Calu3 (cell line): ENCODE measurements at regions not wholly inside any gene's neighbourhood (a gene's known extent, or its start where the extent isn't known, plus 50 kb on each side); places are given as distances from the start of the nearest gene placed in this dataset.
"Not testable (repeated sequence)": the region's sequence is repeated elsewhere in the genome, so short reads cannot be mapped to it uniquely, and the experiment has no call there.

Source experiments
- BruUV-seq: library from RNA; stranded (reverse); fragments of 400-500 nt; replicated peaks from 2 replicates; lab custom pipeline; 2021; lab: Mats Ljungman, UMichigan
- CTCF ChIA-PET: fragments of 300-600 bp; sonication (Branson Sonifier 250); formaldehyde crosslinking; loops from one replicate; lab custom pipeline; 2022; ENCODE audit warnings: antibody characterized with exemption; lab: Charles Lee
- DNase-seq: peaks from one replicate; pipeline ENCODE4 v3.0.0; 2022
- H3K27ac Mint-ChIP-seq: one replicate; pipeline ENCODE4 v1.8.0; 2022; ENCODE audit warnings: mixed read lengths; ENCODE audit not compliant: unreplicated experiment
- H3K27me3 Mint-ChIP-seq: one replicate; pipeline ENCODE4 v1.8.0; 2022; ENCODE audit warnings: mixed read lengths; ENCODE audit not compliant: unreplicated experiment
- H3K36me3 Mint-ChIP-seq: one replicate; pipeline ENCODE4 v1.8.0; 2022; ENCODE audit warnings: mild to moderate bottlenecking, moderate library complexity, mixed read lengths; ENCODE audit not compliant: insufficient read depth, unreplicated experiment
- H3K4me1 Mint-ChIP-seq: one replicate; pipeline ENCODE4 v1.8.0; 2022; ENCODE audit warnings: mild to moderate bottlenecking, low read depth, mixed read lengths; ENCODE audit not compliant: unreplicated experiment
- H3K4me3 Mint-ChIP-seq: one replicate; pipeline ENCODE4 v1.8.0; 2022; ENCODE audit warnings: mild to moderate bottlenecking, low read depth, moderate library complexity, mixed read lengths; ENCODE audit not compliant: unreplicated experiment
- H3K9me3 Mint-ChIP-seq: one replicate; pipeline ENCODE4 v1.8.0; 2022; ENCODE audit warnings: low read depth, mixed read lengths; ENCODE audit not compliant: unreplicated experiment
- CTCF ChIP-seq: fragments of 200-600 bp; IDR thresholded peaks from one replicate; pipeline ENCODE4 v1.8.0; 2022; ENCODE audit warnings: antibody characterized with exemption; ENCODE audit not compliant: unreplicated experiment
- intact Hi-C: fragments of 100-400 bp; cut with micrococcal nuclease; formaldehyde crosslinking; loops from one replicate; pipeline ENCODE4 v1.10.0; 2022; ENCODE audit not compliant: unreplicated experiment

GRCh38 chr5:119299242-119299614, 56.6 kb upstream of the TNFAIP8 start:
- peaks cover 47% of the 10 kb centered on the region for H3K4me1 Mint-ChIP-seq
- peak overlapping the region; percentile 82 for H3K4me3 Mint-ChIP-seq
- H3K27me3 Mint-ChIP-seq, DNase-seq, intact Hi-C loops, H3K9me3 Mint-ChIP-seq: not testable (repeated sequence)
- BruUV-seq: TSS peak; percentile 11
- CTCF ChIA-PET: interaction anchor here (0.7 to 1.4 kb wide), 4 partner anchors 10 to 113 kb away, joined by 3 read pairs; no protein-coding TSS in a partner anchor
- peaks cover 30% of the 10 kb centered on the region for H3K36me3 Mint-ChIP-seq
- H3K27ac Mint-ChIP-seq: peak overlapping the region; percentile 95

- intact Hi-C loops: loop anchor here (5.0 to 10.0 kb wide), 4 partner anchors 113 to 275 kb away; partner anchors contain the start of gene DMXL1
- H3K27ac Mint-ChIP-seq: peak overlapping the region; percentile 95
- not testable (repeated sequence) for H3K9me3 Mint-ChIP-seq, H3K27me3 Mint-ChIP-seq, BruUV-seq
- peak; percentile 82 for DNase-seq
- H3K36me3 Mint-ChIP-seq: peaks cover 33% of the 10 kb centered on the region
- H3K4me3 Mint-ChIP-seq: peak overlapping the region; percentile 82
- peaks cover 53% of the 10 kb centered on the region for H3K4me1 Mint-ChIP-seq
- CTCF ChIA-PET: interaction anchor here (0.7 to 1.4 kb wide), 4 partner anchors 10 to 112 kb away, joined by 3 read pairs; no protein-coding TSS in a partner anchor
Observed at GRCh38 chr5:119299615-119300310, 56.1 kb upstream of the TNFAIP8 start.

GRCh38 chr5:119300311-119300670, 55.5 kb upstream of the TNFAIP8 start:
- H3K4me1 Mint-ChIP-seq: peaks cover 56% of the 10 kb centered on the region
- peak overlapping the region; percentile 95 for H3K27ac Mint-ChIP-seq
- peaks cover 33% of the 10 kb centered on the region for H3K36me3 Mint-ChIP-seq
- CTCF ChIA-PET: interaction anchor here (1.2 to 1.4 kb wide), 2 partner anchors 11 to 112 kb away, joined by 3 read pairs; no protein-coding TSS in a partner anchor
- H3K9me3 Mint-ChIP-seq: peaks cover 3% of the 10 kb centered on the region
- BruUV-seq: no TSS peak
- no peaks in the 10 kb centered on the region for H3K27me3 Mint-ChIP-seq
- intact Hi-C loops: loop anchor here (5.0 to 10.0 kb wide), 4 partner anchors 112 to 275 kb away; partner anchors contain the start of gene DMXL1
- TF ChIP-seq CTCF: no peak
- H3K4me3 Mint-ChIP-seq: peak overlapping the region; percentile 82
- DNase-seq: no peak

- no TSS peak for BruUV-seq
- no peaks in the 10 kb centered on the region for H3K27me3 Mint-ChIP-seq
- peaks cover 33% of the 10 kb centered on the region for H3K36me3 Mint-ChIP-seq
- CTCF ChIA-PET: interaction anchor here (2.5 kb wide), 1 partner anchor 12 kb away, joined by 13 read pairs; no protein-coding TSS in a partner anchor
- peaks cover 3% of the 10 kb centered on the region for H3K9me3 Mint-ChIP-seq
- intact Hi-C loops: loop anchor here (5.0 to 10.0 kb wide), 4 partner anchors 111 to 276 kb away; partner anchors contain the start of gene DMXL1
- peaks cover 64% of the 10 kb centered on the region for H3K4me1 Mint-ChIP-seq
- no peak for DNase-seq
- H3K27ac Mint-ChIP-seq: peak overlapping the region; percentile 95
- H3K4me3 Mint-ChIP-seq: no peak overlapping the region
- no peak for TF ChIP-seq CTCF
Observed at GRCh38 chr5:119301210-119301609, 54.6 kb upstream of the TNFAIP8 start.

GRCh38 chr5:119301906-119302305, 53.9 kb upstream of the TNFAIP8 start:
- Mint-ChIP-seq H3K36me3 (peaks cover 33% of the 10 kb centered on the region), H3K27me3 (no peaks in the 10 kb centered on the region), H3K9me3 (peaks cover 2% of the 10 kb centered on the region), H3K4me1 (peaks cover 68% of the 10 kb centered on the region), H3K27ac (peak overlapping the region; percentile 97), H3K4me3 (no peak overlapping the region)
- CTCF ChIA-PET: interaction anchor here (1.1 to 3.4 kb wide), 5 partner anchors 13 to 314 kb away, joined by 3 to 21 read pairs (median 5); partner anchors contain the start of gene DTWD2
- intact Hi-C loops: loop anchor here (2.0 to 10.0 kb wide), 5 partner anchors 13 to 277 kb away; partner anchors contain the start of gene DMXL1
- no peak for TF ChIP-seq CTCF
- no peak for DNase-seq
- BruUV-seq: no TSS peak
